Erythroblast (primary cell): ENCODE measurements at regions not wholly inside any gene's neighbourhood (a gene's known extent, or its start where the extent isn't known, plus 50 kb on each side); places are given as distances from the start of the nearest gene placed in this dataset.
"Not testable (repeated sequence)": the region's sequence is repeated elsewhere in the genome, so short reads cannot be mapped to it uniquely, and the experiment has no call there.

ENCODE experiments used
- DNase-seq, 2 experiments: peaks; one replicate each; lab custom pipeline; 2025; lab: John Stamatoyannopoulos, UW
- GATA1 ChIP-seq: IDR thresholded peaks from 2 replicates; pipeline ENCODE4 v1.6.1; 2011; ENCODE audit warnings: low read depth, mild to moderate bottlenecking, control low read depth, low read length, moderate library complexity
- POLR2A ChIP-seq: IDR thresholded peaks from 2 replicates; pipeline ENCODE4 v1.6.1; 2011; ENCODE audit warnings: mild to moderate bottlenecking, low read length

- no peak for DNase-seq
- TF ChIP-seq POLR2A (no peak), GATA1 (no peak)
Observed at GRCh38 chr22:25489947-25490346, 74.5 kb upstream of the GRK3 start.

DNA sequence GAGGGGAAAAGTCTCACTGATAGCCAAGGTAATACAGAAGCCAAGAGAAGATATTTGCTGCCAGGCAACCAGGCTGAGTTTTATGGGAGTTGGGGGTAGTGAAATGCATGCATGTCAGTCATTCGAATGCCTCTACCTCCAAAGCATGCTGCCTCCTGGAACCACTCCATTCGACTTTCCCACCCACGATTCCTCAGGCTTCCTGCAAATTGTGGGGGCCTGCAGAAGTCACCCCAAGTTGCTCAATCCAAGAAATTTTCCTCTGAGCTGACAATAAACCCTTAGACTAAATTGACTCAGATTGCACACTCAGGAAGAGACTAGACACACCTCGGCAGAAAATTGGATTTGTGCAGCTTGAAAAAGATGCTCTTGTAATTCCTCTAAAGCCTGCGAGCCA, 73.6 kb upstream of the GRK3 start:
- TF ChIP-seq POLR2A (no peak), GATA1 (no peak)
- no peak for DNase-seq

GRCh38 chr22:25492162-25492561, 72.3 kb upstream of the GRK3 start:
- TF ChIP-seq GATA1, result no peak
- no peak for TF ChIP-seq POLR2A

GRCh38 chr22:25492841-25493734, 71.4 kb upstream of the GRK3 start:
- no peak for TF ChIP-seq GATA1
- TF ChIP-seq POLR2A, result no peak
- DNase-seq, result no peak

More at GRCh38 chr22:25492162-25492561, 72.3 kb upstream of the GRK3 start:
- no peak for DNase-seq

GRCh38 chr22:25493794-25494193, 70.7 kb upstream of the GRK3 start:
- no peak for TF ChIP-seq GATA1
- TF ChIP-seq POLR2A, result no peak
- no peak for DNase-seq

GRCh38 chr22:25494774-25495173, 69.7 kb upstream of the GRK3 start:
- no peak for DNase-seq
- TF ChIP-seq GATA1, result no peak
- no peak for TF ChIP-seq POLR2A

DNA sequence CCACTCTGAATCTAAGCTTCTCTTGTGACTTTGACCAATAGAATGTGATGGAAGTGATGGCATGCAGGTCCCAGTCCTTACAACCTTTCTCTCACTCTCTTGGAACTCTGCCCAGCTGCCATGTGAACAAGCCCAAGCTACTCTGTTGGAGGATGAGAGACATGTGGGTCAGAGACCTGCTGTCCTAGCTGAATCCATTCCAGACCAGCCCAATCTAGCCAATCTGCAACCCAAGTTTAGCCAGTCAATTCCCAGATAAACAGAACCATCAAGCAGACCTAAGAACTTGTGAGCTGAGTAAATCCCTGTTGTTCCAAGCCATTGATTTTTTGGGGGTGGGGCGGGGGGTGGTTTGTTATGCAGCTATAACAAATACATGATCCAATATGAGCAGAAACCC, 69.2 kb upstream of the GRK3 start:
- TF ChIP-seq POLR2A (no peak), GATA1 (no peak)
- DNase-seq, result no peak

DNA sequence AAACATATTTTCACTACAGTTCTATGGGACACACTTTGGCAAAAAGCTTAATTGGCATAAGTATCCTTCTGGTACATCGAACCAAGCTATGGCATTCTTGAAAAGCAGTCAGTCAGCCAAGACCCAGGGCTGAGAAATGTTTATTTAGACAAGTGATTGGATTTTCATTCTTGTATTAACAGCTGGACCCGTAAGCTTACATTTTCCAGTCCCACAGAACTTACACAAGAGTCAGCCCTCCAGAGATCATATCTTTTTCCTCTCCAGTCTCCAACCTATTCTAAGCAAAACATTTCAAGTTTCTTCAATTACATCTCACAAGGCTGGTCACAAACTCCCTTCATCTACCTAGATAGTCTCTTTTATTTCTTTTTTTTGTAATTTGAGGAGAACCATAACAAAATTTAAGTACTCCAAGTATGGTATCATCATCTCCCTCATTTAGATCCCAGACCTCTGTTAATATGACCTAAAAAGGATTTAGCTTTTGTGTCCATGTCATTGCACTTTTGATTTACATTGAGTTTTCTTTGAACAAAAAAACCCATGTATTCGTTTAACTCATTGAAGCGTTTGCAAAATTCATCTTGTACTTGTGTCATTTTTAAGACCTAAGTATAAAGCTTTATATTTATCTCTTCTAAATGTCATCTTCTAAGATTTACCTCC, 67.9 kb upstream of the GRK3 start:
- no peak for TF ChIP-seq POLR2A
- TF ChIP-seq GATA1, result no peak
- DNase-seq, result no peak

- no peak for DNase-seq
- TF ChIP-seq GATA1, result no peak
- TF ChIP-seq POLR2A, result no peak
Observed at GRCh38 chr22:25497181-25497641, 67.3 kb upstream of the GRK3 start.

- no peak for DNase-seq
- no peak for TF ChIP-seq POLR2A
- TF ChIP-seq GATA1, result no peak
Observed at GRCh38 chr22:25497716-25498115, 66.8 kb upstream of the GRK3 start.

GRCh38 chr22:25500671-25501070, 63.8 kb upstream of the GRK3 start:
- not testable (repeated sequence) for DNase-seq

DNA sequence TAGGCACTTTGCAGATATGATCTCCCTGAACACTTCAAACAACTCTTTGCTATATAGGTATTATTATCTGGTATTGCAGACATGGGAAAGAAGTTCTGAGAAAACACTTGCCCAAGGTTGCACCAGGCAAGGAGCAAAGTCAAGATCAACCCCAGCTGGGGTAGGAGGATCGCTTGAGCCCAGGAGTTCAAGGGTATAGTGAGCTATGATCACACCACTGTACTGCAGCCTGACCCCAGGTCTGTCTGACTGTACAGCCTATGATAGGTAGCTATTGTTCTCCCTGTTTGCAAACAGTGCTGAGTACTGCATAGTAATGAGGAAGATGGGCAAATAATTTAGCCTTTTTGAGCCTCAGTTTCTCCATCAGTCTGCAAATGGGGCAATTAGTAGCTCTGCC, 60.5 kb upstream of the GRK3 start:
- DNase-seq, result not testable (repeated sequence)

DNA sequence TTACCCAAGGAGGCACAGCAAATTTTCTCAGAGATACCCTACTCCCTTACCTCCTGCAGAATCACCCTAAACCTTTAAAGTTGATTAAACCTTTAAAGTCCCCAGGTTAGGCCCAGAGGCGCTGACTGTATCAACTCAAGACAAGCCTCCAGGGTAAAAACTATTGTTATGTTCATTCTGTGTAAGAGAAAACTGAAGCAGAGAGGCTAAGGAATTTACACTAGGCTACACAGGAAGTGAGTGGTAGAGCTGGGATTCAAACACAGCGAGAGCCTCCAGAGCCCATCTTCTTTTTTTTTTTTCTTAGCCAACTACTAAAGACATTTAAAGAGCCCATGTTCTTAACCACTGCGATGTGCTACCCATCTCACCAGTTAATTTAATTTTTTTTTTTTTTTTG, 56.3 kb upstream of the GRK3 start:
- TF ChIP-seq POLR2A (no peak), GATA1 (no peak)
- DNase-seq, result no peak

DNA sequence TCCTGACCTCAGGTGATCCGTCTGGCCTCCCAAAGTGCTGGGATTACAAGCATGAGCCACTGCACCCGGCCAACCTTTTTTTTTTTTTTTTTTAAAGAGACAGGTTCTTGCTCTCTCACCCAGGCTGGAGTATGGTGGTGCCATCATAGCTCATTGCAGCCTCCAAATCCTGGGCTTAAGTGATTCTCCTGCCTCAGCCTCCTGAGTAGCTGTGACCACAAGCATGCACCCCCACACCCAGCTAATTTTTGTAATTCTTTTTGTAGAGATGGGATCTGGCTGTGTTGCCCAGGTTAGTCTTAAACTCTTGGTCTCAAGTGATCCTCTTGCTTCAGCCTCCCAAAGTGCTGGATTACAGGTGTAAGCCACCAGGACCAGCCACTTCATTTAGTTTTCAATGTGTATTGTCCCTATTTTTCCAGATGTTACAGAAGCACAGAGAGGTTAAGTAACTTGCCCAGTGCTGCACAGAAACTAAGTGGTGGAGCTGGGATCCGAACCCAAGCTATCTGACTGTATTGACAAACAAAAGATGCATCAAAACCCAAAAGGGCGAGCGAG, 55.6 kb upstream of the GRK3 start:
- TF ChIP-seq POLR2A (no peak), GATA1 (no peak)
- DNase-seq, result no peak

DNA sequence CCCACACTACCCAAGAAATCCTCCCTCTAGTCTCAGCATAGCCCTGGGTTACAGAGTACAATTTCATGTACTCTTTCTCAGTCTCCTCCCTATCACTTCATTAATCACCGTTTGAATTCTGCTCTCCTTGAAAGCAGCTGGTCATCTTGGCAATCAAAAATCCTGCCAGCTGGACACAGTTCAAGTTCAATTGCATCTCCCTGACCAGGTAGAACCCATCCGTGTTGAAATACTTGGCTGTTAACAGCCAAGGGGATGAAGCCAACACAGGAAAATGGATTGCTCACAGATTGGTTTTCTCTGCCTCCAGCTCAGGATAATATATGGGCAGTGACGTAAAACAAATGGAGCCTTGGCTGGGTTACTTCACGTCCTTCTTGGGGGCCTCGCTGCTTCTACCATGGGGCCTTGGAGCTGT, 55.1 kb upstream of the GRK3 start:
- TF ChIP-seq POLR2A (no peak), GATA1 (no peak)

More for the DNA sequence above, 55.1 kb upstream of the GRK3 start:
- DNase-seq, result no peak
